ENCODE measurements at regions not wholly inside any gene's neighbourhood (a gene's known extent, or its start where the extent isn't known, plus 50 kb on each side); places are given as distances from the start of the nearest gene placed in this dataset.

GRCh38 chr10:16304311-16304710, 132.5 kb upstream of the PTER start:
- DNase-seq (ENCODE audit: extremely low read depth, insufficient read length): no peak
- Histone ChIP-seq H3K4me3 (replicated peaks; ENCODE audit: low read depth, low read length) (no peak overlapping the region), H3K27me3 (replicated peaks; ENCODE audit: control insufficient read depth, insufficient read depth, low read length) (no peaks in the 10 kb centered on the region), H3K36me3 (ENCODE audit: control insufficient read depth, insufficient read depth, low read length) (no peaks in the 10 kb centered on the region)
- TF ChIP-seq CTCF (IDR thresholded peaks at IDR 0.05; ENCODE audit: insufficient read depth, low read length, poor library complexity, severe bottlenecking): no peak

GRCh38 chr10:16310440-16310839, 126.4 kb upstream of the PTER start:
- Histone ChIP-seq H3K4me3 (replicated peaks; ENCODE audit: low read depth, low read length) (no peak overlapping the region), H3K36me3 (ENCODE audit: control insufficient read depth, insufficient read depth, low read length) (no peaks in the 10 kb centered on the region), H3K27me3 (replicated peaks; ENCODE audit: control insufficient read depth, insufficient read depth, low read length) (no peaks in the 10 kb centered on the region)
- DNase-seq (ENCODE audit: extremely low read depth, insufficient read length): no peak
- no peak for TF ChIP-seq CTCF (IDR thresholded peaks at IDR 0.05; ENCODE audit: insufficient read depth, low read length, poor library complexity, severe bottlenecking)

GRCh38 chr10:16314259-16314658, 122.6 kb upstream of the PTER start:
- H3K27me3 ChIP-seq (replicated peaks; ENCODE audit: control insufficient read depth, insufficient read depth, low read length): no peaks in the 10 kb centered on the region
- H3K4me3 ChIP-seq (replicated peaks; ENCODE audit: low read depth, low read length): no peak overlapping the region
- H3K36me3 ChIP-seq (ENCODE audit: control insufficient read depth, insufficient read depth, low read length): no peaks in the 10 kb centered on the region
- no peak for TF ChIP-seq CTCF (IDR thresholded peaks at IDR 0.05; ENCODE audit: insufficient read depth, low read length, poor library complexity, severe bottlenecking)
- no peak for DNase-seq (ENCODE audit: extremely low read depth, insufficient read length)

GRCh38 chr10:16316733-16317390, 119.9 kb upstream of the PTER start:
- no peak for TF ChIP-seq CTCF (IDR thresholded peaks at IDR 0.05; ENCODE audit: insufficient read depth, low read length, poor library complexity, severe bottlenecking)
- DNase-seq (ENCODE audit: extremely low read depth, insufficient read length): no peak
- Histone ChIP-seq H3K27me3 (replicated peaks; ENCODE audit: control insufficient read depth, insufficient read depth, low read length) (no peaks in the 10 kb centered on the region), H3K4me3 (replicated peaks; ENCODE audit: low read depth, low read length) (no peak overlapping the region), H3K36me3 (ENCODE audit: control insufficient read depth, insufficient read depth, low read length) (no peaks in the 10 kb centered on the region)

- no peak for DNase-seq (ENCODE audit: extremely low read depth, insufficient read length)
- Histone ChIP-seq H3K27me3 (replicated peaks; ENCODE audit: control insufficient read depth, insufficient read depth, low read length) (no peaks in the 10 kb centered on the region; the same call in 1 of the 2 replicates), H3K36me3 (ENCODE audit: control insufficient read depth, insufficient read depth, low read length) (no peaks in the 10 kb centered on the region), H3K4me3 (replicated peaks; ENCODE audit: low read depth, low read length) (no peak overlapping the region)
- TF ChIP-seq CTCF (IDR thresholded peaks at IDR 0.05; ENCODE audit: insufficient read depth, low read length, poor library complexity, severe bottlenecking): no peak
These were observed 95.2 kb upstream of the PTER start for GRCh38 chr10:16341637-16342036.

- no peaks in the 10 kb centered on the region for H3K36me3 ChIP-seq (ENCODE audit: control insufficient read depth, insufficient read depth, low read length)
- TF ChIP-seq CTCF (IDR thresholded peaks at IDR 0.05; ENCODE audit: insufficient read depth, low read length, poor library complexity, severe bottlenecking): no peak
- no peak for DNase-seq (ENCODE audit: extremely low read depth, insufficient read length)
- H3K27me3 ChIP-seq (replicated peaks; ENCODE audit: control insufficient read depth, insufficient read depth, low read length): no peaks in the 10 kb centered on the region
- no peak overlapping the region for H3K4me3 ChIP-seq (replicated peaks; ENCODE audit: low read depth, low read length)
These were observed 87.9 kb upstream of the PTER start for GRCh38 chr10:16348891-16349290.
